Superior temporal gyrus (tissue), 1 donor: ENCODE measurements at regions not wholly inside any gene's neighbourhood (a gene's known extent, or its start where the extent isn't known, plus 50 kb on each side); places are given as distances from the start of the nearest gene placed in this dataset.

Experiments
- DNase-seq: peaks from one replicate; pipeline ENCODE4 v3.0.0-alpha.2; 2016; ENCODE audit errors: extremely low spot score

GRCh38 chr4:123939621-123940020, 543.0 kb downstream of the SPRY1 start:
- no peak for DNase-seq

- DNase-seq: no peak
Observed at GRCh38 chr4:123940604-123941003, 544.0 kb downstream of the SPRY1 start.

- no peak for DNase-seq
Observed at GRCh38 chr4:123941306-123941705, 544.7 kb downstream of the SPRY1 start.

- DNase-seq: no peak
Observed at GRCh38 chr4:123943976-123944375, 547.4 kb downstream of the SPRY1 start.

GRCh38 chr4:123945301-123945700, 548.7 kb downstream of the SPRY1 start:
- DNase-seq: no peak

GRCh38 chr4:123950530-123950929, 553.9 kb downstream of the SPRY1 start:
- DNase-seq: no peak

GRCh38 chr4:123952530-123953274, 556.1 kb downstream of the SPRY1 start:
- no peak for DNase-seq

GRCh38 chr4:123953566-123953965, 557.0 kb downstream of the SPRY1 start:
- DNase-seq: no peak

GRCh38 chr4:123954220-123954619, 557.6 kb downstream of the SPRY1 start:
- DNase-seq: no peak

- DNase-seq: no peak
Observed at GRCh38 chr4:123955167-123955800, 558.7 kb downstream of the SPRY1 start.

GRCh38 chr4:123956204-123956603, 559.6 kb downstream of the SPRY1 start:
- no peak for DNase-seq

GRCh38 chr4:123966990-123967769, 570.6 kb downstream of the SPRY1 start:
- DNase-seq: no peak

GRCh38 chr4:123972031-123972430, 575.4 kb downstream of the SPRY1 start:
- DNase-seq: no peak

GRCh38 chr4:123974386-123975149, 578.0 kb downstream of the SPRY1 start:
- no peak for DNase-seq

- no peak for DNase-seq
Observed at GRCh38 chr4:123976285-123976684, 579.7 kb downstream of the SPRY1 start.

GRCh38 chr4:123976819-123977218, 580.2 kb downstream of the SPRY1 start:
- DNase-seq: no peak

GRCh38 chr4:123977641-123978081, 581.1 kb downstream of the SPRY1 start:
- no peak for DNase-seq

- DNase-seq: no peak
Observed at GRCh38 chr4:123978637-123979036, 582.0 kb downstream of the SPRY1 start.

GRCh38 chr4:123980736-123981300, 584.2 kb downstream of the SPRY1 start:
- DNase-seq: no peak

GRCh38 chr4:123984886-123985285, 588.3 kb downstream of the SPRY1 start:
- no peak for DNase-seq

GRCh38 chr4:123986268-123986798, 589.7 kb downstream of the SPRY1 start:
- DNase-seq: no peak
